HG03066 (cell line): ENCODE measurements at regions not wholly inside any gene's neighbourhood (a gene's known extent, or its start where the extent isn't known, plus 50 kb on each side); places are given as distances from the start of the nearest gene placed in this dataset.
"Not testable (repeated sequence)": the region's sequence is repeated elsewhere in the genome, so short reads cannot be mapped to it uniquely, and the experiment has no call there.

ENCODE experiments used
- ATAC-seq: cut with Tn5 transposase; IDR thresholded peaks from one replicate; pipeline ENCODE4 v1.9.1; 2021; ENCODE audit warnings: low read depth; ENCODE audit not compliant: unreplicated experiment

- no peak for ATAC-seq
Observed at GRCh38 chr7:68622500-68622899, 975.8 kb upstream of the AUTS2 start.

- no peak for ATAC-seq
Observed at GRCh38 chr7:68623030-68623429, 975.2 kb upstream of the AUTS2 start.

DNA sequence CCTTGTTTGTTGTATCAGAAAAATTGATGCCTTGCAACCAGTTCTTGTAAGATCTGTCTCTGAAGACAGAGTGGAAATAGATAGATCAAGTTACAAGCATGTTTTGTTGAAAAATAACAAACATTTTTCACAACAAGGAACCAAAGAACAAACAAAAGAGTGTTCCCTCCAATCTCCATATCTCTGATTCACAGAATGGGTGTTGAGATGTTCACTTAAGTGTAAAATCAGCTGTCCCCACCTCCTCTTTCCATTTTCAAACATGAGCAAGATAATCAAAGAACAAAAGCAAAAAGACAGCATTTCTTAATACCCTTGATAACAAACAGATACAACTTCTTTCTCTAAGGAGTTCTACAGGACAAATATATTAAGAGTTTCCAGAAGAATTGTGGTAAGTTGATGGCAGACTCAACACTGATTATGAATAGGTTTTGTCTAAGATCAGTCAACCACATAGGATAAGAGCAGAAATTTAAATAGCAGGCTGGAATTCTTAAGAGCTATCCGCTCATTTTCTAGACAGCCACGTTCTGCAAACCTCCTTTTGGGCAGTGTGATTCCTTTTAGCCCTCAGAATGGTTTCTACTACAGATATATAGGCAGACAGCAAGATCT lies 970.9 kb upstream of the AUTS2 start:
- no peak for ATAC-seq

DNA sequence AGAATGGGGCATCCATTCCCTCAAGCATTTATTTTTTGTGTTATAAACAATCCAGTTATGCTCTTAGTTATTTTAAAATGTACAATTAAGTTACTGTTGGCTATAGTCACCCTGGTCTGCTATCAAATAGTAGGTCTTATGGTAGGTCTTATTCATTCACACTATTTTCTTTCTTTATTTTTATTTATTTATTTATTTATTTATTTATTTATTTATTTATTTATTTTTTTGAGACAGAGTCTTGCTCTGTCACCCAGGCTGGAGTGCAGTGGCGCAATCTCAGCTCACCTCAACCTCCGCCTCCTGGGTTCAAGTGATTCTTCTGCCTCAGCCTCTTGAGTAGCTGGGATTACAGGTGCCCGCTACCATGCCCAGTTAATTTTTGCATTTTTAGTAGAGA lies 967.4 kb upstream of the AUTS2 start:
- ATAC-seq: not testable (repeated sequence)

GRCh38 chr7:68640103-68640502 lies 958.2 kb upstream of the AUTS2 start:
- ATAC-seq: no peak

GRCh38 chr7:68642727-68643126 lies 955.5 kb upstream of the AUTS2 start:
- ATAC-seq: no peak

GRCh38 chr7:68663392-68663791 lies 934.9 kb upstream of the AUTS2 start:
- ATAC-seq: no peak

GRCh38 chr7:68671046-68671445 lies 927.2 kb upstream of the AUTS2 start:
- no peak for ATAC-seq

- ATAC-seq: no peak
Observed at GRCh38 chr7:68671671-68672070, 926.6 kb upstream of the AUTS2 start.

- ATAC-seq: no peak
Observed at GRCh38 chr7:68674826-68675225, 923.4 kb upstream of the AUTS2 start.

GRCh38 chr7:68676813-68677535 lies 921.3 kb upstream of the AUTS2 start:
- ATAC-seq: no peak

DNA sequence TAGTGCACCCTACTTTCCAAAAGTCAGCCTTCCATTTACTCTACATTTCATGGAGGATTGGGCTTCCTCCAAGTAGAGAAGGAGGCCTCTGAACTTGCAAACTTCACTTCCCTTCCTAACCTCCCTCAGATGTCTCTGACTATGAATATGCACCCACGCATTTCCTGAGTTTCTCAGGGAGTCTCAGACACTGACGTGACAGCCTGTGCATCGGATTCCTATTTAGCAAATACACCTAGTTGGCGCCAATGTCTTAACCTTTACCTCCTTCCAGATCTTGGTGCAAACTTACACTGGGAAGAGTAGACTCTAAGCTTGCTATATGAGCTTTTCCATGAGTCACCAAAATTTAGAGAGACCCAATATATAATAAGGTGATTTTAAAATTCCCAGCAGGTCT lies 920.1 kb upstream of the AUTS2 start:
- no peak for ATAC-seq

- ATAC-seq: no peak
Observed at GRCh38 chr7:68679459-68680234, 918.6 kb upstream of the AUTS2 start.

DNA sequence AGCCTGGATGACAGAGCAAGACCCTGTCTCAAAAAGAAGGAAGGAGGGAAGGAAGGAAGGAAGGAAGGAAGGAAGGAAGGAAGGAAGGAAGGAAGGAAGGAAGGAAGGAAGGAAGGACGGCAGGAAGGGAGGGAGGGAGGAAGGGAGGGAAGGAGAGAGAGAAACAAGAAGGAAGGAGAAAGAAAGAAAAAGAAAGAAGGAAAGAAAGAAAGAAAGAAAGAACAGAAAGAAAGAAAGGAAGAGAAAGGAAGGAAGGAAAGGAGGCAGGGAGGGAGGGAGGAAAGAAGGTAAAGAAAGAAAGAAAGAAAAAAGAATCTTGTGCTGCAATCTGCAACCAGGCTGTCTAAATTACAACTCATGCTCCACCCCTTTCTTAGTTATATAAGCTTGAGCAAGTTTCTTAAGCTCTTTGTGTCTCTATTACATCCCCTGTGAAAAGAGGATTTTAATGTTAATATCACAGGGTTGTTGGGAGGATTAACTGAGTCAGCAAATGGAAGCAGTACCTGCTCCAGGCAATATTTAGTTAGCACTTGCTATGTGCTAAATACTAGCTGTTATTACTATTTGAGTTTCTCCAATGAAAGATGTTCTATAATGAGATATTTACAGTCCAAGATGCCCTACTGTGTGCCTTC lies 917.9 kb upstream of the AUTS2 start:
- no peak for ATAC-seq

- no peak for ATAC-seq
Observed at GRCh38 chr7:68682910-68683309, 915.4 kb upstream of the AUTS2 start.

DNA sequence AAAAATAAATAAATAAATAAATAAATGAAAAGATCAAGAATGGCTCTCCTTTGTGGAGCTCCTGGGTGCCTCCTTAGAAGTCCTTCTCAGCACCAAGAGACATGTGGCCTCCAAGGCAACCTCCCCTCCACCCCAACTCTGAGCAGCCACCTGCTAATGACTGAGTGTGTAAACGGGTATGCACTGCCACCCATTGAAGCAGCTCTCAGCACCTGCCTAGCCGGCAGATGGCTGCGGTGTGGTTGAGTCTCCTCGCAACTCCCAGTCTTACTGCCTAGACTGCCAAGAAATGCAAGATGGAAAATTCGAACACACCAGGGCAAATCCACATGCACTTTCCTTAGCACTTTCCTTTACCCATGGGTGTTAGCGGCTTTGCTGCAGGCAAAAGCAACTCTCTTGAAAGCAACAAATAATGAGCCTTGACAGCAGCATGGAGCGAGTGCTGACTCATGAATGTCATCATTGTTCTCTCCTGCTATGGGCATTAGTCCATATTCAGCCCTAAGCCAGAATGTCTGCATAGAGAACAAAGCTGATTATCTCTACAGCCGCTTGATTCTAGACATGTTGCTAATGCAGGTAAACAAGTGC lies 913.9 kb upstream of the AUTS2 start:
- no peak for ATAC-seq

GRCh38 chr7:68684996-68685395 lies 913.3 kb upstream of the AUTS2 start:
- ATAC-seq: no peak

- no peak for ATAC-seq
Observed at GRCh38 chr7:68688416-68689086, 909.7 kb upstream of the AUTS2 start.

DNA sequence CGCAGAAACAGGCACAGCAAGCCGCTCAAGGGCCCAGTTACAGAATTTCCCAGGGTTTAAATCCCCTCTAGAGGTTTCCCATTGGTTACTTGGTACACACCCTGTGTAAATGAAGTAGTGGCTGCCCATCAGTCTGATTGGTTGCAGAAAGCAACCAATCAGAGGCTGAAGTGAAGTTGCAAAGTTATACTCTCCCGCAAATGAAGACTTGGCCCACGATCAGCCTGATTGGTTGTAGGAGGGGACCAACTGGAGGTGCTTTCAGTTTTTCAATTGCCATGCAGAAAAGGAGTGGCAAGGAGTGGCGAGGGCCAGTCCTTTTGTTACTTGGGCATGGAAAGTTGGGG lies 909.2 kb upstream of the AUTS2 start:
- no peak for ATAC-seq
